ENCODE measurements at regions not wholly inside any gene's neighbourhood (a gene's known extent, or its start where the extent isn't known, plus 50 kb on each side); places are given as distances from the start of the nearest gene placed in this dataset.

- TF ChIP-seq CTCF (IDR thresholded peaks at IDR 0.05; ENCODE audit: low read depth, low read length) = 0 out of 2 replicates have a peak, but pooled peaks have one; percentile 6
- no peak for TF ChIP-seq EZH2phosphoT487 (IDR thresholded peaks at IDR 0.05; ENCODE audit: low read depth)
Observed at GRCh38 chr4:75107755-75108612, 175.1 kb downstream of the PARM1 start.
